ENCODE measurements at regions not wholly inside any gene's neighbourhood (a gene's known extent, or its start where the extent isn't known, plus 50 kb on each side); places are given as distances from the start of the nearest gene placed in this dataset.

- intact Hi-C loops (cut with DNase I, micrococcal nuclease), result loop anchor here (5.0 to 10.0 kb wide), 2 partner anchors 429 to 1452 kb away; no protein-coding TSS in a partner anchor
Measured at GRCh38 chr6:8983202-8983688, 547.9 kb upstream of the SLC35B3 start.

GRCh38 chr6:8982668-8983067 is 547.3 kb upstream of the SLC35B3 start:
- no peaks in the 10 kb centered on the region for H3K9me3 ChIP-seq
- ATAC-seq (peak; percentile 54), DNase-seq (no peak)
- no peaks in the 10 kb centered on the region for H3K4me1 ChIP-seq (ENCODE audit: low read depth)
- intact Hi-C loops (cut with DNase I, micrococcal nuclease), result loop anchor here (5.0 to 10.0 kb wide), 2 partner anchors 430 to 1452 kb away; no protein-coding TSS in a partner anchor
- H3K36me3 ChIP-seq (ENCODE audit: low read depth), result no peaks in the 10 kb centered on the region
- no peak overlapping the region for H3K4me3 ChIP-seq
- no peak for TF ChIP-seq CTCF (IDR thresholded peaks at IDR 0.05)

More at GRCh38 chr6:8983202-8983688, 547.9 kb upstream of the SLC35B3 start:
- ATAC-seq, result peak; percentile 92
- DNase-seq, result peak; percentile 49 to 71 (median 69)
- TF ChIP-seq CTCF (IDR thresholded peaks at IDR 0.05), result peak; percentile 85
- Histone ChIP-seq H3K4me1 (ENCODE audit: low read depth) (no peaks in the 10 kb centered on the region), H3K36me3 (ENCODE audit: low read depth) (no peaks in the 10 kb centered on the region), H3K4me3 (no peak overlapping the region), H3K9me3 (no peaks in the 10 kb centered on the region)

- H3K4me3 ChIP-seq, result no peak overlapping the region
- no peaks in the 10 kb centered on the region for H3K4me1 ChIP-seq (ENCODE audit: low read depth)
- peaks cover 11% of the 10 kb centered on the region for H3K9me3 ChIP-seq
- intact Hi-C loops (cut with DNase I, micrococcal nuclease), result no loop called here
- DNase-seq, result no peak
- TF ChIP-seq CTCF (IDR thresholded peaks at IDR 0.05), result no peak
- no peaks in the 10 kb centered on the region for H3K36me3 ChIP-seq (ENCODE audit: low read depth)
- ATAC-seq, result no peak
Measured at GRCh38 chr6:8973395-8973794, 538.0 kb upstream of the SLC35B3 start.

- intact Hi-C loops (cut with DNase I, micrococcal nuclease), result no loop called here
- H3K36me3 ChIP-seq (ENCODE audit: low read depth), result no peaks in the 10 kb centered on the region
- no peak overlapping the region for H3K4me3 ChIP-seq
- no peak for DNase-seq
- no peaks in the 10 kb centered on the region for H3K4me1 ChIP-seq (ENCODE audit: low read depth)
- no peak for ATAC-seq
- H3K9me3 ChIP-seq, result peaks cover 11% of the 10 kb centered on the region
- TF ChIP-seq CTCF (IDR thresholded peaks at IDR 0.05), result no peak
Measured at GRCh38 chr6:8969747-8970146, 534.4 kb upstream of the SLC35B3 start.

- H3K9me3 ChIP-seq, result no peaks in the 10 kb centered on the region
- ATAC-seq (no peak), DNase-seq (no peak)
- H3K4me3 ChIP-seq, result no peak overlapping the region
- no peaks in the 10 kb centered on the region for H3K4me1 ChIP-seq (ENCODE audit: low read depth)
- intact Hi-C loops (cut with DNase I, micrococcal nuclease), result no loop called here
- no peak for TF ChIP-seq CTCF (IDR thresholded peaks at IDR 0.05)
- no peaks in the 10 kb centered on the region for H3K36me3 ChIP-seq (ENCODE audit: low read depth)
Measured at GRCh38 chr6:8958894-8959511, 523.7 kb upstream of the SLC35B3 start.
